AG09319 (cell line): ENCODE measurements at regions not wholly inside any gene's neighbourhood (a gene's known extent, or its start where the extent isn't known, plus 50 kb on each side); places are given as distances from the start of the nearest gene placed in this dataset.

Source experiments
- DNase-seq: peaks from one replicate; pipeline ENCODE4 v3.0.0-alpha.2; 2010; ENCODE audit warnings: low read depth; ENCODE audit errors: extremely low read depth
- CTCF ChIP-seq: IDR thresholded peaks from 2 replicates; pipeline ENCODE4 v1.5.1; 2011; ENCODE audit warnings: low read depth, mild to moderate bottlenecking, inconsistent platforms, low read length, moderate library complexity

- no peak for DNase-seq
These were observed 1033.4 kb downstream of the SORCS3 start for GRCh38 chr10:105674448-105674847.

GRCh38 chr10:105658696-105659095 is 1017.6 kb downstream of the SORCS3 start:
- DNase-seq: no peak
- TF ChIP-seq CTCF: no peak

More at GRCh38 chr10:105674448-105674847, 1033.4 kb downstream of the SORCS3 start:
- TF ChIP-seq CTCF: no peak

- TF ChIP-seq CTCF: no peak
- DNase-seq: no peak
These were observed 1015.8 kb downstream of the SORCS3 start for GRCh38 chr10:105656856-105657255.

- TF ChIP-seq CTCF: no peak
These were observed 1009.2 kb downstream of the SORCS3 start for GRCh38 chr10:105650306-105650705.

GRCh38 chr10:105647354-105647753 is 1006.3 kb downstream of the SORCS3 start:
- no peak for TF ChIP-seq CTCF
- no peak for DNase-seq

More at GRCh38 chr10:105650306-105650705, 1009.2 kb downstream of the SORCS3 start:
- DNase-seq: no peak

GRCh38 chr10:105644978-105645377 is 1003.9 kb downstream of the SORCS3 start:
- no peak for TF ChIP-seq CTCF
- no peak for DNase-seq

GRCh38 chr10:105644559-105644958 is 1003.5 kb downstream of the SORCS3 start:
- TF ChIP-seq CTCF: no peak
- DNase-seq: no peak
